Fibroblast of lung (primary cell): ENCODE measurements at regions not wholly inside any gene's neighbourhood (a gene's known extent, or its start where the extent isn't known, plus 50 kb on each side); places are given as distances from the start of the nearest gene placed in this dataset.

Experiments used
- DNase-seq, 2 donors: peaks; one replicate each; pipeline versions ENCODE4 v3.0.0 to v3.0.0-alpha.2; 2010; ENCODE audit warnings: low read depth in 2 of 2
- H2AFZ ChIP-seq: 2 replicates; pipeline ENCODE4 v1.5.1; 2012; ENCODE audit warnings: low read length, control low read depth, inconsistent platforms
- H3K27ac ChIP-seq: 2 replicates; pipeline ENCODE4 v1.5.1; 2011; ENCODE audit warnings: low read length, control low read depth; ENCODE audit not compliant: insufficient read depth
- H3K27me3 ChIP-seq: 2 replicates; pipeline ENCODE4 v1.5.1; 2011; ENCODE audit warnings: mild to moderate bottlenecking, low read length; ENCODE audit not compliant: control insufficient read depth, insufficient read depth
- H3K36me3 ChIP-seq: 2 replicates; pipeline ENCODE4 v1.5.1; 2011; ENCODE audit warnings: low read length; ENCODE audit not compliant: control insufficient read depth, insufficient read depth
- H3K4me1 ChIP-seq: 2 replicates; pipeline ENCODE4 v1.5.1; 2011; ENCODE audit warnings: low read length; ENCODE audit not compliant: control insufficient read depth, insufficient read depth; ENCODE audit errors: extremely low read depth
- H3K4me2 ChIP-seq: 2 replicates; pipeline ENCODE4 v1.5.1; 2011; ENCODE audit warnings: low read length, control low read depth; ENCODE audit not compliant: insufficient read depth; ENCODE audit errors: extremely low read depth
- H3K4me3 ChIP-seq, 4 experiments: fragments of 200-600 bp in 1 of 4; sonication (generic) in 1 of 4; replicated peaks in 1 of 4; 2 replicates each; pipeline ENCODE4 v1.5.1; 2011 to 2016; ENCODE audit warnings: low read length in 4 of 4, low read depth in 3 of 4, mild to moderate bottlenecking in 3 of 4, control low read depth in 2 of 4, inconsistent platforms in 1 of 4, mixed read lengths in 1 of 4; ENCODE audit not compliant: insufficient read depth in 1 of 4; ENCODE audit errors: control extremely low read depth in 1 of 4
- H3K79me2 ChIP-seq: 2 replicates; pipeline ENCODE4 v1.5.1; 2012; ENCODE audit warnings: mild to moderate bottlenecking, low read length, inconsistent platforms; ENCODE audit not compliant: control insufficient read depth, insufficient read depth
- H3K9ac ChIP-seq: 2 replicates; pipeline ENCODE4 v1.5.1; 2011; ENCODE audit warnings: mild to moderate bottlenecking, low read length, control low read depth; ENCODE audit not compliant: insufficient read depth
- H3K9me3 ChIP-seq: 2 replicates; pipeline ENCODE4 v1.5.1; 2012; ENCODE audit warnings: low read depth, low read length; ENCODE audit not compliant: control insufficient read depth, insufficient read depth
- H4K20me1 ChIP-seq: 2 replicates; pipeline ENCODE4 v1.5.1; 2011; ENCODE audit warnings: low read length; ENCODE audit not compliant: control insufficient read depth, insufficient read depth; ENCODE audit errors: extremely low read depth
- CTCF ChIP-seq, 2 donors: IDR thresholded peaks in 1 of 2; conservative IDR thresholded peaks in 1 of 2; 1 replicate in 1 of 2; 2 replicates in 1 of 2; pipeline ENCODE4 v1.5.1; 2011 to 2012; ENCODE audit warnings: low read length in 2 of 2, control low read depth in 1 of 2, inconsistent platforms in 1 of 2, low read depth in 1 of 2, mild to moderate bottlenecking in 1 of 2
- EZH2 ChIP-seq: IDR thresholded peaks from 2 replicates; pipeline ENCODE4 v1.5.1; 2012; ENCODE audit warnings: low read length, control low read depth, mild to moderate bottlenecking; ENCODE audit errors: missing control alignments

- Histone ChIP-seq H4K20me1 (no peaks in the 10 kb centered on the region), H2AFZ (no peak overlapping the region), H3K9ac (no peak overlapping the region), H3K79me2 (no peaks in the 10 kb centered on the region), H3K4me3 (no peak overlapping the region), H3K36me3 (no peaks in the 10 kb centered on the region), H3K4me2 (peak overlapping the region; percentile 17), H3K4me1 (peaks cover 17% of the 10 kb centered on the region), H3K9me3 (no peaks in the 10 kb centered on the region), H3K27me3 (no peaks in the 10 kb centered on the region), H3K27ac (peak overlapping the region; percentile 89)
- peak; percentile 57 to 99 for DNase-seq
- no peak for TF ChIP-seq EZH2
- no peak for TF ChIP-seq CTCF (conservative IDR thresholded peaks at IDR 0.05 in 1 of 2, IDR thresholded peaks at IDR 0.05 in 1 of 2; ENCODE audit: low read depth in 1 of 2, low read length in 2 of 2)
These were observed 156.7 kb downstream of the TMTC3 start for GRCh38 chr12:88298761-88299242.

GRCh38 chr12:88299567-88300101 lies 157.5 kb downstream of the TMTC3 start:
- H3K4me3 ChIP-seq, result no peak overlapping the region

GRCh38 chr12:88300931-88301330 lies 158.8 kb downstream of the TMTC3 start:
- no peaks in the 10 kb centered on the region for H3K79me2 ChIP-seq
- H3K4me1 ChIP-seq, result peaks cover 21% of the 10 kb centered on the region
- H3K9me3 ChIP-seq, result no peaks in the 10 kb centered on the region
- no peaks in the 10 kb centered on the region for H4K20me1 ChIP-seq
- peak in 1 of 2 donors; percentile 21 for DNase-seq
- H2AFZ ChIP-seq, result no peak overlapping the region
- no peak overlapping the region for H3K4me3 ChIP-seq
- H3K36me3 ChIP-seq, result no peaks in the 10 kb centered on the region
- no peak overlapping the region for H3K4me2 ChIP-seq
- H3K27ac ChIP-seq, result no peak overlapping the region
- no peaks in the 10 kb centered on the region for H3K27me3 ChIP-seq
- no peak overlapping the region for H3K9ac ChIP-seq
- no peak for TF ChIP-seq CTCF (conservative IDR thresholded peaks at IDR 0.05 in 1 of 2, IDR thresholded peaks at IDR 0.05 in 1 of 2; ENCODE audit: low read depth in 1 of 2, low read length in 2 of 2)
- TF ChIP-seq EZH2, result no peak

More at GRCh38 chr12:88299567-88300101, 157.5 kb downstream of the TMTC3 start:
- TF ChIP-seq CTCF (conservative IDR thresholded peaks at IDR 0.05 in 1 of 2, IDR thresholded peaks at IDR 0.05 in 1 of 2; ENCODE audit: low read depth in 1 of 2, low read length in 2 of 2), result no peak
- no peak for TF ChIP-seq EZH2
- H2AFZ ChIP-seq, result no peak overlapping the region
- no peaks in the 10 kb centered on the region for H3K27me3 ChIP-seq
- H4K20me1 ChIP-seq, result no peaks in the 10 kb centered on the region
- no peak overlapping the region for H3K4me2 ChIP-seq
- H3K9me3 ChIP-seq, result no peaks in the 10 kb centered on the region
- H3K27ac ChIP-seq, result peak overlapping the region; percentile 89
- no peak overlapping the region for H3K9ac ChIP-seq
- peaks cover 17% of the 10 kb centered on the region for H3K4me1 ChIP-seq
- peak; percentile 96 to 99 for DNase-seq
- H3K79me2 ChIP-seq, result no peaks in the 10 kb centered on the region
- H3K36me3 ChIP-seq, result no peaks in the 10 kb centered on the region
